ENCODE measurements at regions not wholly inside any gene's neighbourhood (a gene's known extent, or its start where the extent isn't known, plus 50 kb on each side); places are given as distances from the start of the nearest gene placed in this dataset.
A peak's percentile ranks its signal among the peaks of the same experiment; 100 is the strongest.

- Histone ChIP-seq H3K4me1 (ENCODE audit: control insufficient read depth, extremely low read depth, insufficient read depth, low read length) (no peaks in the 10 kb centered on the region), H3K9ac (ENCODE audit: insufficient read depth, low read length) (no peak overlapping the region), H3K9me3 (ENCODE audit: control insufficient read depth, insufficient read depth, low read depth, low read length) (no peaks in the 10 kb centered on the region), H4K20me1 (ENCODE audit: control insufficient read depth, extremely low read depth, insufficient read depth, low read length) (no peaks in the 10 kb centered on the region), H2AFZ (ENCODE audit: low read length) (no peak overlapping the region), H3K4me2 (ENCODE audit: extremely low read depth, insufficient read depth, low read length) (no peak overlapping the region), H3K79me2 (ENCODE audit: control insufficient read depth, insufficient read depth, low read length) (no peaks in the 10 kb centered on the region), H3K36me3 (ENCODE audit: control insufficient read depth, insufficient read depth, low read length) (no peaks in the 10 kb centered on the region), H3K4me3 (replicated peaks in 1 of 4; ENCODE audit: control extremely low read depth in 1 of 4, insufficient read depth in 1 of 4, low read depth in 3 of 4, low read length in 4 of 4) (no peak overlapping the region), H3K27me3 (ENCODE audit: control insufficient read depth, insufficient read depth, low read length) (no peaks in the 10 kb centered on the region), H3K27ac (ENCODE audit: insufficient read depth, low read length) (no peak overlapping the region)
- no peak for DNase-seq (ENCODE audit: low read depth in 2 of 2)
- TF ChIP-seq CTCF (conservative IDR thresholded peaks at IDR 0.05 in 1 of 2, IDR thresholded peaks at IDR 0.05 in 1 of 2; ENCODE audit: low read depth in 1 of 2, low read length in 2 of 2) (no peak), EZH2 (IDR thresholded peaks at IDR 0.05; ENCODE audit: low read length, missing control alignments) (no peak)
Measured at GRCh38 chr4:23500894-23501449, 388.9 kb downstream of the PPARGC1A start.

GRCh38 chr4:23485801-23486200 lies 404.0 kb downstream of the PPARGC1A start:
- no peaks in the 10 kb centered on the region for H3K79me2 ChIP-seq (ENCODE audit: control insufficient read depth, insufficient read depth, low read length)
- no peak overlapping the region for H3K27ac ChIP-seq (ENCODE audit: insufficient read depth, low read length)
- H3K9me3 ChIP-seq (ENCODE audit: control insufficient read depth, insufficient read depth, low read depth, low read length): no peaks in the 10 kb centered on the region
- H3K4me1 ChIP-seq (ENCODE audit: control insufficient read depth, extremely low read depth, insufficient read depth, low read length): no peaks in the 10 kb centered on the region
- TF ChIP-seq CTCF (conservative IDR thresholded peaks at IDR 0.05 in 1 of 2, IDR thresholded peaks at IDR 0.05 in 1 of 2; ENCODE audit: low read depth in 1 of 2, low read length in 2 of 2) (no peak), EZH2 (IDR thresholded peaks at IDR 0.05; ENCODE audit: low read length, missing control alignments) (no peak)
- H4K20me1 ChIP-seq (ENCODE audit: control insufficient read depth, extremely low read depth, insufficient read depth, low read length): no peaks in the 10 kb centered on the region
- no peak overlapping the region for H3K9ac ChIP-seq (ENCODE audit: insufficient read depth, low read length)
- H3K27me3 ChIP-seq (ENCODE audit: control insufficient read depth, insufficient read depth, low read length): no peaks in the 10 kb centered on the region
- no peak overlapping the region for H2AFZ ChIP-seq (ENCODE audit: low read length)
- no peak overlapping the region for H3K4me3 ChIP-seq (replicated peaks in 1 of 4; ENCODE audit: control extremely low read depth in 1 of 4, insufficient read depth in 1 of 4, low read depth in 3 of 4, low read length in 4 of 4)
- H3K4me2 ChIP-seq (ENCODE audit: extremely low read depth, insufficient read depth, low read length): no peak overlapping the region
- peak in 1 of 2 donors; percentile 43 for DNase-seq (ENCODE audit: low read depth in 2 of 2)
- no peaks in the 10 kb centered on the region for H3K36me3 ChIP-seq (ENCODE audit: control insufficient read depth, insufficient read depth, low read length)

- H3K9ac ChIP-seq (ENCODE audit: insufficient read depth, low read length): no peak overlapping the region
- no peaks in the 10 kb centered on the region for H3K27me3 ChIP-seq (ENCODE audit: control insufficient read depth, insufficient read depth, low read length)
- no peaks in the 10 kb centered on the region for H3K79me2 ChIP-seq (ENCODE audit: control insufficient read depth, insufficient read depth, low read length)
- H3K4me2 ChIP-seq (ENCODE audit: extremely low read depth, insufficient read depth, low read length): no peak overlapping the region
- DNase-seq (ENCODE audit: low read depth in 2 of 2): peak in 1 of 2 donors; percentile 17
- H4K20me1 ChIP-seq (ENCODE audit: control insufficient read depth, extremely low read depth, insufficient read depth, low read length): no peaks in the 10 kb centered on the region
- no peaks in the 10 kb centered on the region for H3K9me3 ChIP-seq (ENCODE audit: control insufficient read depth, insufficient read depth, low read depth, low read length)
- no peak overlapping the region for H3K4me3 ChIP-seq (replicated peaks in 1 of 4; ENCODE audit: control extremely low read depth in 1 of 4, insufficient read depth in 1 of 4, low read depth in 3 of 4, low read length in 4 of 4)
- no peak for TF ChIP-seq CTCF (conservative IDR thresholded peaks at IDR 0.05 in 1 of 2, IDR thresholded peaks at IDR 0.05 in 1 of 2; ENCODE audit: low read depth in 1 of 2, low read length in 2 of 2)
- TF ChIP-seq EZH2 (IDR thresholded peaks at IDR 0.05; ENCODE audit: low read length, missing control alignments): no peak
- no peak overlapping the region for H2AFZ ChIP-seq (ENCODE audit: low read length)
- H3K27ac ChIP-seq (ENCODE audit: insufficient read depth, low read length): no peak overlapping the region
- no peaks in the 10 kb centered on the region for H3K36me3 ChIP-seq (ENCODE audit: control insufficient read depth, insufficient read depth, low read length)
- no peaks in the 10 kb centered on the region for H3K4me1 ChIP-seq (ENCODE audit: control insufficient read depth, extremely low read depth, insufficient read depth, low read length)
Measured at GRCh38 chr4:23484689-23485088, 405.2 kb downstream of the PPARGC1A start.

Data from fibroblast of lung (primary cell).